GM23248 (cell line): ENCODE measurements at regions not wholly inside any gene's neighbourhood (a gene's known extent, or its start where the extent isn't known, plus 50 kb on each side); places are given as distances from the start of the nearest gene placed in this dataset.

ENCODE experiments used
- EZH2 ChIP-seq: fragments of 200-600 bp; sonication (generic); IDR thresholded peaks from 2 replicates; pipeline ENCODE4 v1.6.1; 2018; ENCODE audit warnings: antibody characterized with exemption, mild to moderate bottlenecking; ENCODE audit not compliant: insufficient read depth, poor library complexity, severe bottlenecking
- EZH2phosphoT487 ChIP-seq: fragments of 200-600 bp; sonication (generic); IDR thresholded peaks from 2 replicates; pipeline ENCODE4 v1.6.1; 2018; ENCODE audit warnings: antibody characterized with exemption, moderate library complexity, mild to moderate bottlenecking, low read depth; ENCODE audit not compliant: insufficient read depth

- TF ChIP-seq EZH2 = no peak
- no peak for TF ChIP-seq EZH2phosphoT487
These were observed 66.9 kb downstream of the ING1 start for GRCh38 chr13:110780422-110780821.
